PFSK-1 (cell line): ENCODE measurements at regions not wholly inside any gene's neighbourhood (a gene's known extent, or its start where the extent isn't known, plus 50 kb on each side); places are given as distances from the start of the nearest gene placed in this dataset.

Experiments
- POLR2AphosphoS5 ChIP-seq: IDR thresholded peaks from 2 replicates; pipeline ENCODE4 v1.6.1; 2012; ENCODE audit warnings: low read depth, mild to moderate bottlenecking, control low read depth, low read length, moderate library complexity
- REST ChIP-seq, 2 experiments: IDR thresholded peaks; 2 replicates each; pipeline versions ENCODE4 v1.6.1 to v1.8.0; 2011 to 2012; ENCODE audit warnings: low read depth in 2 of 2, low read length in 2 of 2, control low read depth in 1 of 2, inconsistent platforms in 1 of 2, mild to moderate bottlenecking in 1 of 2, moderate library complexity in 1 of 2; ENCODE audit not compliant: insufficient read depth in 1 of 2

- TF ChIP-seq REST (IDR thresholded peaks at IDR 0.05; ENCODE audit: insufficient read depth in 1 of 2, low read depth in 2 of 2, low read length in 2 of 2): no peak
- no peak for TF ChIP-seq POLR2AphosphoS5
These were observed 94.4 kb downstream of the GLRX3 start for GRCh38 chr10:130230611-130231010.
